ENCODE measurements at regions not wholly inside any gene's neighbourhood (a gene's known extent, or its start where the extent isn't known, plus 50 kb on each side); places are given as distances from the start of the nearest gene placed in this dataset.

DNA sequence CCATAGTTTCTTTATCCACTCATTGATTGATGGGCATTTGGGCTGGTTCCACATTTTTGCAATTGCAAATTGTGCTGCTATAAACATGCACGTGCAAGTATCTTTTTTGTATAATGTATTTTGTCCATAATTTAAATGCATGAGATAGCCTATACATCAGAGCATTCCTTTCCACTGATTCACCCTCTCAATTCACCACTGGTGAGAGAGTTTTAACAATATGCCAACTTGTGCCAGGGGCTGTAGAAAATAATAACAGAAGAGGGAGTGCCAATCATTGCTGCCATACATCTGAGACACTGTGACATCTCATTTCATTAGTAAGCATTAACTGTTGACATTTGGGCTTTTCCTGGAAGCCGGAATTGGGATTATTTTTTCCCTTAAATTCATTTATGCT is 125.1 kb downstream of the RAP2A start (continued):
- TF ChIP-seq, protein P1, sequence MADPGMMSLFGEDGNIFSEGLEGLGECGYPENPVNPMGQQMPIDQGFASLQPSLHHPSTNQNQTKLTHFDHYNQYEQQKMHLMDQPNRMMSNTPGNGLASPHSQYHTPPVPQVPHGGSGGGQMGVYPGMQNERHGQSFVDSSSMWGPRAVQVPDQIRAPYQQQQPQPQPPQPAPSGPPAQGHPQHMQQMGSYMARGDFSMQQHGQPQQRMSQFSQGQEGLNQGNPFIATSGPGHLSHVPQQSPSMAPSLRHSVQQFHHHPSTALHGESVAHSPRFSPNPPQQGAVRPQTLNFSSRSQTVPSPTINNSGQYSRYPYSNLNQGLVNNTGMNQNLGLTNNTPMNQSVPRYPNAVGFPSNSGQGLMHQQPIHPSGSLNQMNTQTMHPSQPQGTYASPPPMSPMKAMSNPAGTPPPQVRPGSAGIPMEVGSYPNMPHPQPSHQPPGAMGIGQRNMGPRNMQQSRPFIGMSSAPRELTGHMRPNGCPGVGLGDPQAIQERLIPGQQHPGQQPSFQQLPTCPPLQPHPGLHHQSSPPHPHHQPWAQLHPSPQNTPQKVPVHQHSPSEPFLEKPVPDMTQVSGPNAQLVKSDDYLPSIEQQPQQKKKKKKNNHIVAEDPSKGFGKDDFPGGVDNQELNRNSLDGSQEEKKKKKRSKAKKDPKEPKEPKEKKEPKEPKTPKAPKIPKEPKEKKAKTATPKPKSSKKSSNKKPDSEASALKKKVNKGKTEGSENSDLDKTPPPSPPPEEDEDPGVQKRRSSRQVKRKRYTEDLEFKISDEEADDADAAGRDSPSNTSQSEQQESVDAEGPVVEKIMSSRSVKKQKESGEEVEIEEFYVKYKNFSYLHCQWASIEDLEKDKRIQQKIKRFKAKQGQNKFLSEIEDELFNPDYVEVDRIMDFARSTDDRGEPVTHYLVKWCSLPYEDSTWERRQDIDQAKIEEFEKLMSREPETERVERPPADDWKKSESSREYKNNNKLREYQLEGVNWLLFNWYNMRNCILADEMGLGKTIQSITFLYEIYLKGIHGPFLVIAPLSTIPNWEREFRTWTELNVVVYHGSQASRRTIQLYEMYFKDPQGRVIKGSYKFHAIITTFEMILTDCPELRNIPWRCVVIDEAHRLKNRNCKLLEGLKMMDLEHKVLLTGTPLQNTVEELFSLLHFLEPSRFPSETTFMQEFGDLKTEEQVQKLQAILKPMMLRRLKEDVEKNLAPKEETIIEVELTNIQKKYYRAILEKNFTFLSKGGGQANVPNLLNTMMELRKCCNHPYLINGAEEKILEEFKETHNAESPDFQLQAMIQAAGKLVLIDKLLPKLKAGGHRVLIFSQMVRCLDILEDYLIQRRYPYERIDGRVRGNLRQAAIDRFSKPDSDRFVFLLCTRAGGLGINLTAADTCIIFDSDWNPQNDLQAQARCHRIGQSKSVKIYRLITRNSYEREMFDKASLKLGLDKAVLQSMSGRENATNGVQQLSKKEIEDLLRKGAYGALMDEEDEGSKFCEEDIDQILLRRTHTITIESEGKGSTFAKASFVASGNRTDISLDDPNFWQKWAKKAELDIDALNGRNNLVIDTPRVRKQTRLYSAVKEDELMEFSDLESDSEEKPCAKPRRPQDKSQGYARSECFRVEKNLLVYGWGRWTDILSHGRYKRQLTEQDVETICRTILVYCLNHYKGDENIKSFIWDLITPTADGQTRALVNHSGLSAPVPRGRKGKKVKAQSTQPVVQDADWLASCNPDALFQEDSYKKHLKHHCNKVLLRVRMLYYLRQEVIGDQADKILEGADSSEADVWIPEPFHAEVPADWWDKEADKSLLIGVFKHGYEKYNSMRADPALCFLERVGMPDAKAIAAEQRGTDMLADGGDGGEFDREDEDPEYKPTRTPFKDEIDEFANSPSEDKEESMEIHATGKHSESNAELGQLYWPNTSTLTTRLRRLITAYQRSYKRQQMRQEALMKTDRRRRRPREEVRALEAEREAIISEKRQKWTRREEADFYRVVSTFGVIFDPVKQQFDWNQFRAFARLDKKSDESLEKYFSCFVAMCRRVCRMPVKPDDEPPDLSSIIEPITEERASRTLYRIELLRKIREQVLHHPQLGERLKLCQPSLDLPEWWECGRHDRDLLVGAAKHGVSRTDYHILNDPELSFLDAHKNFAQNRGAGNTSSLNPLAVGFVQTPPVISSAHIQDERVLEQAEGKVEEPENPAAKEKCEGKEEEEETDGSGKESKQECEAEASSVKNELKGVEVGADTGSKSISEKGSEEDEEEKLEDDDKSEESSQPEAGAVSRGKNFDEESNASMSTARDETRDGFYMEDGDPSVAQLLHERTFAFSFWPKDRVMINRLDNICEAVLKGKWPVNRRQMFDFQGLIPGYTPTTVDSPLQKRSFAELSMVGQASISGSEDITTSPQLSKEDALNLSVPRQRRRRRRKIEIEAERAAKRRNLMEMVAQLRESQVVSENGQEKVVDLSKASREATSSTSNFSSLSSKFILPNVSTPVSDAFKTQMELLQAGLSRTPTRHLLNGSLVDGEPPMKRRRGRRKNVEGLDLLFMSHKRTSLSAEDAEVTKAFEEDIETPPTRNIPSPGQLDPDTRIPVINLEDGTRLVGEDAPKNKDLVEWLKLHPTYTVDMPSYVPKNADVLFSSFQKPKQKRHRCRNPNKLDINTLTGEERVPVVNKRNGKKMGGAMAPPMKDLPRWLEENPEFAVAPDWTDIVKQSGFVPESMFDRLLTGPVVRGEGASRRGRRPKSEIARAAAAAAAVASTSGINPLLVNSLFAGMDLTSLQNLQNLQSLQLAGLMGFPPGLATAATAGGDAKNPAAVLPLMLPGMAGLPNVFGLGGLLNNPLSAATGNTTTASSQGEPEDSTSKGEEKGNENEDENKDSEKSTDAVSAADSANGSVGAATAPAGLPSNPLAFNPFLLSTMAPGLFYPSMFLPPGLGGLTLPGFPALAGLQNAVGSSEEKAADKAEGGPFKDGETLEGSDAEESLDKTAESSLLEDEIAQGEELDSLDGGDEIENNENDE (IDR thresholded peaks at IDR 0.05; ENCODE audit: insufficient replicate concordance, low read length): no peak
- TF ChIP-seq SP4 (IDR thresholded peaks at IDR 0.05; ENCODE audit: low read length) (no peak), EZH2 (IDR thresholded peaks at IDR 0.05; ENCODE audit: low read depth, low read length, severe bottlenecking) (no peak), SAP30 (IDR thresholded peaks at IDR 0.05; ENCODE audit: insufficient read depth, insufficient replicate concordance, low read length) (no peak), KDM1A (IDR thresholded peaks at IDR 0.05; ENCODE audit: borderline replicate concordance, low read length) (no peak), PHF8 (conservative IDR thresholded peaks at IDR 0.05; ENCODE audit: low read depth, low read length) (no peak), BACH1 (IDR thresholded peaks at IDR 0.05; ENCODE audit: low read length) (no peak), RFX5 (IDR thresholded peaks at IDR 0.05; ENCODE audit: borderline replicate concordance, low read depth, low read length) (no peak), POLR2A (IDR thresholded peaks at IDR 0.05; ENCODE audit: control extremely low read depth in 1 of 2, low read depth in 2 of 2, low read length in 2 of 2) (no peak)
